Heart right ventricle (tissue), 16 donors: ENCODE measurements at regions not wholly inside any gene's neighbourhood (a gene's known extent, or its start where the extent isn't known, plus 50 kb on each side); places are given as distances from the start of the nearest gene placed in this dataset.
"Not testable (repeated sequence)": the region's sequence is repeated elsewhere in the genome, so short reads cannot be mapped to it uniquely, and the experiment has no call there.

ENCODE experiments used
- ATAC-seq, 8 donors: fragments of 200-7000 bp; cut with Tn5 transposase; one replicate each; pipeline ENCODE4 v1.9.1; 2020; ENCODE audit warnings: mild to moderate bottlenecking in 8 of 8, moderate library complexity in 8 of 8, moderate number of reproducible peaks in 1 of 8
- DNase-seq, 2 donors: peaks; one replicate each; pipeline ENCODE4 v3.0.0-alpha.2; 2020
- H3K27ac ChIP-seq, 10 donors: fragments of 200-600 bp; sonication (generic) in 2 of 10; one replicate each; pipeline versions ENCODE4 v1.5.0 to v1.8.0; 2020 to 2022; ENCODE audit warnings: mild to moderate bottlenecking in 3 of 10
- H3K27me3 ChIP-seq, 7 donors: fragments of 200-600 bp; one replicate each; pipeline ENCODE4 v1.8.0; 2021 to 2022; ENCODE audit warnings: mild to moderate bottlenecking in 2 of 7
- H3K36me3 ChIP-seq, 9 donors: fragments of 200-600 bp; sonication (generic) in 1 of 9; one replicate each; pipeline versions ENCODE4 v1.5.0 to v1.8.0; 2020 to 2022; ENCODE audit warnings: mild to moderate bottlenecking in 2 of 9
- H3K4me1 ChIP-seq, 9 donors: fragments of 200-600 bp; sonication (generic) in 1 of 9; one replicate each; pipeline versions ENCODE4 v1.5.0 to v1.8.0; 2020 to 2022; ENCODE audit warnings: mild to moderate bottlenecking in 4 of 9
- H3K4me3 ChIP-seq, 10 donors: fragments of 200-600 bp; sonication (generic) in 2 of 10; one replicate each; pipeline versions ENCODE4 v1.5.0 to v1.8.0; 2020 to 2022; ENCODE audit warnings: mild to moderate bottlenecking in 7 of 10, moderate library complexity in 2 of 10
- H3K9me3 ChIP-seq, 11 donors: fragments of 200-600 bp in 10 of 11; sonication (generic) in 2 of 11; one replicate each; pipeline versions ENCODE4 v1.5.0 to v1.8.0; 2013 to 2022; ENCODE audit warnings: mild to moderate bottlenecking in 2 of 11, control low read depth in 1 of 11, moderate library complexity in 1 of 11
- WGBS, 2 donors: extraction: QIAGEN DNeasy Blood & Tissue Kit; methylation state at CpG; one replicate each; pipeline ENCODE4 v1.1.7; 2013; ENCODE audit warnings: inconsistent platforms in 1 of 2; 5-methylcytosine and 5-hydroxymethylcytosine counted together
- intact Hi-C, 10 donors: fragments of 100-400 bp; cut with DNase I; formaldehyde crosslinking; loops; one replicate each; pipeline versions ENCODE4 v1.11.1 to v1.14.2; 2022
- TF ChIP-seq, protein P1 (sequence below), 9 donors: fragments of 200-600 bp; sonication (generic) in 2 of 9; IDR thresholded peaks; one replicate each; pipeline versions ENCODE4 v1.5.0 to v1.8.0; 2021 to 2022; ENCODE audit warnings: antibody characterized with exemption in 9 of 9, mild to moderate bottlenecking in 5 of 9, moderate library complexity in 1 of 9
- donor health status: Arrhythmogenic right ventricular cardiomyopathy.
- donor health status: ischemic (EF 13 %, LVEDD 7.1; RV severe dilation, severe dysfunction).
- donor health status: healthy with polysubstance abuse.
- donor health status: DM: no; HTN: yes; CAD: no.
- donor health status: DM: no; HTN: no; CAD: no.
- donor health status: ischemic (EF 25% LVEDD 6.9; RV normal size, moderate dysfunction).
- donor health status: ischemic (EF 25% LVEDD 5.7; RV mildly dilated, moderate dysfunction).
- donor health status: healthy.
- donor health status: DM: yes; HTN: yes; CAD: no.
- donor health status: Ischemic cardiomyopathy.
- donor health status: ischemic (EF 35%, LVEDD 5.7; RV mildly dilated, moderate dysfunction).
- donor health status: nonischemic (EF 11% LVEDD 7.7; RV severe dilation, severe dysfunction).
- donor health status: DM: yes; HTN: yes; CAD: no.
- donor health status: PGD.
- donor health status: ischemic (EF 29% LVEDD 5.4; RV normal size, mild dysfunction).
- donor health status: nonischemic (EF 23%, LVEDD 6.1; RV moderate dilation, normal function).

DNA sequence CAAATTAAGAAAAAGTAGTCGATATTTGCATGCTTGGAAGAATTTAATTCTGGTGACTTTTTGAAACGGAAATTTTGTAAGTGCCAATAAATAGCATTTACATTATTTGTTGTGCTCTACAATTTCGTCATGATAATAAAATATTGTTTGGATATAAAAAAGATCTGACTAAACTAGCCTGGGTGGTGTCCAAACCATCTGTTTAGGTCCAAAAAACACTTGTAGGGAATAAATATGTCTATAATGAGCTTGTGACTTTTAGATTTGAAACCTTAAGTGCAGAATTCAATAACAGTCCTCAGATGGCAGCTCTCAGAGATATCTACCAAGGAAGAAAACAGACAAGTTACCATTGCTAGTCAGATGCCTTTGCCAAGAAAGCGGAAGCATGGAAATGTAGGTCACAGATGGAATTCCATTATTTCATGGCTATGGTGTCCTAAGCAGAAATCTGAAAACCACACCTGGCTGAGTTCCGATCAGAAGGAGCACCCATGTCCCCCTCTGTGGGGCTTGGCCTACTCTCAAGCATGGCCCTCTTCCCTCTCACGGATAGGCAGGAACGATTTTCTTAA lies 731.1 kb downstream of the RNF144A start:
- WGBS, 2 donors: 81 to 84% methylated on average over 7 of the region's 7 CpGs
- Histone ChIP-seq H3K36me3 (no peaks in the 10 kb centered on the region), H3K27ac (no peak overlapping the region), H3K4me1 (no peaks in the 10 kb centered on the region), H3K4me3 (no peak overlapping the region), H3K27me3 (no peaks in the 10 kb centered on the region), H3K9me3 (peaks cover 0 to 11% (median 5%) of the 10 kb centered on the region in 11 donors)
- TF ChIP-seq, protein P1, sequence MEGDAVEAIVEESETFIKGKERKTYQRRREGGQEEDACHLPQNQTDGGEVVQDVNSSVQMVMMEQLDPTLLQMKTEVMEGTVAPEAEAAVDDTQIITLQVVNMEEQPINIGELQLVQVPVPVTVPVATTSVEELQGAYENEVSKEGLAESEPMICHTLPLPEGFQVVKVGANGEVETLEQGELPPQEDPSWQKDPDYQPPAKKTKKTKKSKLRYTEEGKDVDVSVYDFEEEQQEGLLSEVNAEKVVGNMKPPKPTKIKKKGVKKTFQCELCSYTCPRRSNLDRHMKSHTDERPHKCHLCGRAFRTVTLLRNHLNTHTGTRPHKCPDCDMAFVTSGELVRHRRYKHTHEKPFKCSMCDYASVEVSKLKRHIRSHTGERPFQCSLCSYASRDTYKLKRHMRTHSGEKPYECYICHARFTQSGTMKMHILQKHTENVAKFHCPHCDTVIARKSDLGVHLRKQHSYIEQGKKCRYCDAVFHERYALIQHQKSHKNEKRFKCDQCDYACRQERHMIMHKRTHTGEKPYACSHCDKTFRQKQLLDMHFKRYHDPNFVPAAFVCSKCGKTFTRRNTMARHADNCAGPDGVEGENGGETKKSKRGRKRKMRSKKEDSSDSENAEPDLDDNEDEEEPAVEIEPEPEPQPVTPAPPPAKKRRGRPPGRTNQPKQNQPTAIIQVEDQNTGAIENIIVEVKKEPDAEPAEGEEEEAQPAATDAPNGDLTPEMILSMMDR (IDR thresholded peaks at IDR 0.05): no peak
- DNase-seq (no peak), ATAC-seq (no peak)
- intact Hi-C loops: no loop called here

DNA sequence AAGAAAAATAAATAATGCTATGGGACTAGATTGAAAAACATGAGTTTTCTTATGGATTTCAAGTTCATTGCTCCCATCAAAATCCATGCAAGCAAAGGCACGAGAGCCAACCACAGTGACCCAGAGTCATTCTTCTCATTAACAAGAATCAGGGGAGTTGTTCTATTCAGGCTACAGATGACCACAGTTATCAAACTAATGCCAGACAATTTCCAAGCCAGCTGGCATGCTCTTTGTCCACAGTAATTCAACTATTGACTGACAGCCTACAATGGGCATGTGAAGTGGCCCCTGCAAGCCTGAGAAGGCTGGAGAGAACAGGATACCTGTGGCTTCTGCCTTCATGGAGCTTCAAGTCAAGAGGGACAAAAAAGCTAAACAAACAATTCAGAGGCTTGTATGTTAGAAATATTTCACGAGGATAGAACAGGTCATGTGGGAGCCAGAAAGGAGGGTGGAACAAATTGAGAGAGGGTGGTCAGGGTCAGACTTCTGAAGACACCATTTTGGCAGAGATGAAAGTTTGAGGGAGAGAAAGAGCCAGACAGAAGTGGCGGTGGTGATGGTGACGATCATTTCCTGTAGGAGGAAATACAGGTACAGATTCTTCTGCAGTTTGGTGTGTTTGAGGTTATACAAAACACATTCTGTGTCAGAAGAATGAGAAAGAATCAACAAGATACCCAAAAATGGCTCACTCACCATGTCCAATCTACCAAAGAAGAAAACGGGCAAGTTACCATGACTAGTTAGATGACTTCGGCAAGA lies 732.4 kb downstream of the RNF144A start:
- DNase-seq: no peak
- H3K27ac ChIP-seq: no peak overlapping the region
- H3K4me1 ChIP-seq: no peaks in the 10 kb centered on the region
- WGBS, 2 donors: 80 to 93% methylated on average over 6 of the region's 6 CpGs
- peaks cover 0 to 23% (median 10%) of the 10 kb centered on the region in 11 donors for H3K9me3 ChIP-seq
- ATAC-seq: no peak
- intact Hi-C loops: no loop called here
- no peak overlapping the region for H3K4me3 ChIP-seq
- H3K27me3 ChIP-seq: no peaks in the 10 kb centered on the region
- TF ChIP-seq, protein P1 (IDR thresholded peaks at IDR 0.05): no peak
- H3K36me3 ChIP-seq: no peaks in the 10 kb centered on the region

DNA sequence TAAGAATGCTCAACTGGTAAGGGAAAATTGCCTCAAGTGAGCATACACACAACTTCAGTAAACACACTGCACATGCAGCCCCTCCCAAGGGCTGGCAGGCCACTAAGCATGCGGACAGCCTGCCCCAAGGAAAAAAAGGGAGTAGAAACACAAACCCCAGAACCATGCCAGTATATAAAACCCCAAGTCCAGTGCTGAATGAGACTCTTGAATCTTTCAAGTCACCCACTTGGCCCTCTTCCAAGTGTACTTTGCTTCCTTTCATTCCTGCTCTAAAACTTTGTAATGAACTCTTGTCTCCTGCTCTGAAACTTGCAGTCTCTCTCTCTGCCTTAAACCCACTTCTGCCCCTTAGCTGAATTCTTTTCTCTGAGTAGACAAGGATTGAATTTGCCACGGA lies 736.4 kb downstream of the RNF144A start:
- H3K36me3 ChIP-seq: no peaks in the 10 kb centered on the region
- H3K4me1 ChIP-seq: no peaks in the 10 kb centered on the region
- TF ChIP-seq, protein P1 (IDR thresholded peaks at IDR 0.05): no peak
- intact Hi-C loops: no loop called here
- no peak for DNase-seq
- H3K27ac ChIP-seq: no peak overlapping the region
- no peak for ATAC-seq
- no peak overlapping the region for H3K4me3 ChIP-seq
- 85 to 90% methylated on average over 2 of the region's 2 CpGs for WGBS, 2 donors
- peaks cover 0 to 23% (median 10%) of the 10 kb centered on the region in 11 donors for H3K9me3 ChIP-seq
- no peaks in the 10 kb centered on the region for H3K27me3 ChIP-seq

DNA sequence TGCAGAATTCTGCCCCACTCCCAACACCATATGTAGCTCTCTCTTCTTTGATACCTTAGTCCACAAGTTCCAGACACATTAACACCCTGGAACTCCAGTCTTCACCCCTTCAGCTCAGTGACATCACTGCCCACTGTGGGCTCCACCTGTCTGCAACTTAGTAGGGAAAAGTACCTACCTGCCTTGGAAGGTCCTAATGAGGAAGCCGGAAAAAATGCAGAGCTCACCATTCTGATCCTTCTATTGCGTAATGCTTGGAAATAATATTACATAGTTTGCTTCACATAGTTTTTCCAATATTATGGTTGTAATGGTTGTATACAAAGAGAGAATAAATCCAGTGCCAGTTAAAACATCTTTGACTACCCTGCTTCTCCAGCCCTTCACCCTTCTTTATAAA lies 738.4 kb downstream of the RNF144A start:
- 97 to 98% methylated on average over 2 of the region's 2 CpGs for WGBS, 2 donors
- Histone ChIP-seq H3K4me3 (no peak overlapping the region), H3K27ac (no peak overlapping the region), H3K9me3 (peaks cover 0 to 23% (median 10%) of the 10 kb centered on the region in 11 donors), H3K27me3 (no peaks in the 10 kb centered on the region), H3K36me3 (no peaks in the 10 kb centered on the region), H3K4me1 (no peaks in the 10 kb centered on the region)
- intact Hi-C loops: no loop called here
- no peak for ATAC-seq
- TF ChIP-seq, protein P1 (IDR thresholded peaks at IDR 0.05): no peak
- DNase-seq: no peak

DNA sequence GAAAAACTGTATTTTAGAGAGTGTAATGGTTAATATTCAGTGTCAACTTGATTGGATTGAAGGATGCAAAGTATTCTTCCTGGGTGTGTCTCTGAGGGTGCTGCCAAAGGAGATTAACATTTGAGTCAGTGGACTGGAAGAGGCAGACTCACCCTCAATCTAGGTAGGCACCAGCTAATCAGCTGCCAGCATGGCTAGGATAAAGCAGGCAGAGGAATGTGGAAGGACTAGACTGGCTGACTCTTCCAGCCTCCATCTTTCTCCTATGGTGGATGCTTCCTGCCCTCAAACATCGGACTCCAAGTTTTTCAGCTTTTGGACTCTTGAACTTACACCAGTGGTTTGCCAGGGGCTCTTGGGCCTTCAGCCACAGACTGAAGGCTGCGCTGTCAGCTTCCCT lies 740.3 kb downstream of the RNF144A start:
- ATAC-seq, H3K27ac ChIP-seq, H3K27me3 ChIP-seq, H3K4me3 ChIP-seq, intact Hi-C loops, H3K4me1 ChIP-seq, DNase-seq, H3K36me3 ChIP-seq: not testable (repeated sequence)
- 96 to 98% methylated on average over 2 of the region's 2 CpGs for WGBS, 2 donors
- H3K9me3 ChIP-seq: peaks cover 0 to 20% (median 10%) of the 10 kb centered on the region in 11 donors
